ENCODE measurements at regions not wholly inside any gene's neighbourhood (a gene's known extent, or its start where the extent isn't known, plus 50 kb on each side); places are given as distances from the start of the nearest gene placed in this dataset.

GRCh38 chr14:26137161-26137560 is 460.7 kb downstream of the NOVA1 start:
- no peak overlapping the region for H3K9ac ChIP-seq (ENCODE audit: low read length)
- no peak overlapping the region for H3K4me3 ChIP-seq (replicated peaks in 1 of 2; ENCODE audit: low read depth in 1 of 2, low read length in 2 of 2)
- no peak overlapping the region for H2AFZ ChIP-seq (ENCODE audit: low read depth, low read length, poor library complexity, severe bottlenecking)
- DNase-seq (ENCODE audit: low read depth, low spot score) (no peak), ATAC-seq (no peak)
- H3K9me2 ChIP-seq (ENCODE audit: insufficient read depth) = no peaks in the 10 kb centered on the region
- RAD21 ChIA-PET (ENCODE audit: low non-redundant PET in 1 of 2, low total read pairs in 2 of 2, uncharacterized antibody in 2 of 2, unreplicated experiment in 2 of 2) = no interaction called here
- H3K79me2 ChIP-seq (ENCODE audit: insufficient read depth, low read length) = no peaks in the 10 kb centered on the region
- no TSS peak for BruUV-seq (replicated peaks)
- no peaks in the 10 kb centered on the region for H3K36me3 ChIP-seq (ENCODE audit: control insufficient read depth in 1 of 2, insufficient read depth in 2 of 2, low read length in 2 of 2)
- no peaks in the 10 kb centered on the region for H3K4me1 ChIP-seq (ENCODE audit: control insufficient read depth in 1 of 2, insufficient read depth in 2 of 2, low read length in 2 of 2)
- TF ChIP-seq POLR2A (IDR thresholded peaks at IDR 0.05; ENCODE audit: borderline replicate concordance, extremely low read depth, insufficient read depth, insufficient read length) (no peak), SP1 (IDR thresholded peaks at IDR 0.05; ENCODE audit: low read depth) (no peak), FOSL1 (IDR thresholded peaks at IDR 0.05; ENCODE audit: low read depth) (no peak), CTCF (IDR thresholded peaks at IDR 0.05 in 2 of 3, conservative IDR thresholded peaks at IDR 0.05 in 1 of 3; ENCODE audit: borderline replicate concordance in 1 of 3, insufficient read depth in 1 of 3, low read depth in 2 of 3, low read length in 2 of 3) (peak in 1 of 3 experiments; percentile 23; a peak in 1 of 6 replicates), ZFX (IDR thresholded peaks at IDR 0.05) (no peak)
- TF ChIP-seq, protein P1, sequence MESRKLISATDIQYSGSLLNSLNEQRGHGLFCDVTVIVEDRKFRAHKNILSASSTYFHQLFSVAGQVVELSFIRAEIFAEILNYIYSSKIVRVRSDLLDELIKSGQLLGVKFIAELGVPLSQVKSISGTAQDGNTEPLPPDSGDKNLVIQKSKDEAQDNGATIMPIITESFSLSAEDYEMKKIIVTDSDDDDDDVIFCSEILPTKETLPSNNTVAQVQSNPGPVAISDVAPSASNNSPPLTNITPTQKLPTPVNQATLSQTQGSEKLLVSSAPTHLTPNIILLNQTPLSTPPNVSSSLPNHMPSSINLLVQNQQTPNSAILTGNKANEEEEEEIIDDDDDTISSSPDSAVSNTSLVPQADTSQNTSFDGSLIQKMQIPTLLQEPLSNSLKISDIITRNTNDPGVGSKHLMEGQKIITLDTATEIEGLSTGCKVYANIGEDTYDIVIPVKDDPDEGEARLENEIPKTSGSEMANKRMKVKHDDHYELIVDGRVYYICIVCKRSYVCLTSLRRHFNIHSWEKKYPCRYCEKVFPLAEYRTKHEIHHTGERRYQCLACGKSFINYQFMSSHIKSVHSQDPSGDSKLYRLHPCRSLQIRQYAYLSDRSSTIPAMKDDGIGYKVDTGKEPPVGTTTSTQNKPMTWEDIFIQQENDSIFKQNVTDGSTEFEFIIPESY (IDR thresholded peaks at IDR 0.05; ENCODE audit: extremely low read depth, insufficient replicate concordance, low read length) = no peak
- peaks cover 5 to 53% of the 10 kb centered on the region in 2 experiments; a peak in 2 of 4 replicates for H3K9me3 ChIP-seq (ENCODE audit: control insufficient read depth in 1 of 2, insufficient read depth in 1 of 2, low read depth in 1 of 2, low read length in 2 of 2)
- POLR2A ChIA-PET = no interaction called here
- intact Hi-C loops (cut with micrococcal nuclease) = no loop called here
- no peaks in the 10 kb centered on the region for H3K27me3 ChIP-seq (ENCODE audit: insufficient read depth, low read length)
- CTCF ChIA-PET = no interaction called here
- H4K20me1 ChIP-seq (ENCODE audit: insufficient read depth) = no peaks in the 10 kb centered on the region
- H3K4me2 ChIP-seq (ENCODE audit: low read length) = no peak overlapping the region
- no peak overlapping the region for H3K27ac ChIP-seq (ENCODE audit: low read depth, low read length)

Data from HCT116 (cell line).